K562 (cell line): ENCODE measurements at regions not wholly inside any gene's neighbourhood (a gene's known extent, or its start where the extent isn't known, plus 50 kb on each side); places are given as distances from the start of the nearest gene placed in this dataset.

ENCODE experiments used
- HDAC2 ChIP-seq: fragments of 450-650 bp; IDR thresholded peaks from 2 replicates; pipeline ENCODE4 v1.6.1; 2016; ENCODE audit warnings: mild to moderate bottlenecking
- JUN ChIP-seq, 2 experiments: sonication (generic) in 1 of 2; formaldehyde crosslinking in 1 of 2; IDR thresholded peaks; 2 replicates each; pipeline versions ENCODE4 v1.6.1 to v1.8.0; 2012 to 2022; ENCODE audit warnings: borderline replicate concordance in 2 of 2, mild to moderate bottlenecking in 2 of 2, improper control_type of control experiment in 1 of 2, low read depth in 1 of 2, low read length in 1 of 2, missing genetic modification reagents in 1 of 2
- LARP7 ChIP-seq: fragments of 450-650 bp; IDR thresholded peaks from 2 replicates; pipeline ENCODE4 v1.6.1; 2016
- MYBL2 ChIP-seq, 2 experiments: fragments of 450-650 bp in 1 of 2; sonication (generic) in 1 of 2; formaldehyde crosslinking in 1 of 2; IDR thresholded peaks; 2 replicates each; pipeline versions ENCODE4 v1.6.1 to v1.8.1; 2017 to 2022; ENCODE audit warnings: borderline replicate concordance in 1 of 2, inconsistent platforms in 1 of 2, low read depth in 1 of 2, mild to moderate bottlenecking in 1 of 2, missing genetic modification reagents in 1 of 2, moderate library complexity in 1 of 2
- RCOR1 ChIP-seq, 2 experiments: IDR thresholded peaks; 2 replicates each; pipeline ENCODE4 v1.6.1; 2012; ENCODE audit warnings: low read depth in 2 of 2, low read length in 2 of 2, borderline replicate concordance in 1 of 2, improper control_type of control experiment in 1 of 2
- SMARCC2 ChIP-seq: fragments of 450-650 bp; IDR thresholded peaks from 2 replicates; pipeline ENCODE4 v1.6.1; 2017; ENCODE audit warnings: antibody characterized with exemption, moderate library complexity, mild to moderate bottlenecking, low read depth
- ZBTB7A ChIP-seq: IDR thresholded peaks from 2 replicates; pipeline ENCODE4 v1.6.1; 2011; ENCODE audit warnings: low read depth, mild to moderate bottlenecking, low read length, moderate library complexity, borderline replicate concordance; ENCODE audit not compliant: control insufficient read depth
- ZNF134 ChIP-seq: fragments of 250-450 bp; sonication (Bioruptor Pico); conservative IDR thresholded peaks from 2 replicates; pipeline ENCODE4 v1.4.0; 2020
- TF ChIP-seq, protein P1 (sequence below): sonication (generic); formaldehyde crosslinking; IDR thresholded peaks from 2 replicates; pipeline ENCODE4 v1.8.0; 2023; ENCODE audit warnings: mild to moderate bottlenecking, missing genetic modification reagents
- TF ChIP-seq, protein P2 (sequence below): conservative IDR thresholded peaks from 2 replicates; pipeline ENCODE4 v1.6.1; 2011; ENCODE audit warnings: low read depth, mild to moderate bottlenecking, low read length; ENCODE audit not compliant: control insufficient read depth
- TF ChIP-seq, protein P3 (sequence below): fragments of 250-450 bp; sonication (Bioruptor Pico); IDR thresholded peaks from 2 replicates; pipeline ENCODE4 v1.5.0; 2021; ENCODE audit warnings: mild to moderate bottlenecking, borderline replicate concordance
- TF ChIP-seq, protein P4 (sequence below): fragments of 450-650 bp; IDR thresholded peaks from 2 replicates; pipeline ENCODE4 v1.6.1; 2018; ENCODE audit not compliant: partially characterized antibody

DNA sequence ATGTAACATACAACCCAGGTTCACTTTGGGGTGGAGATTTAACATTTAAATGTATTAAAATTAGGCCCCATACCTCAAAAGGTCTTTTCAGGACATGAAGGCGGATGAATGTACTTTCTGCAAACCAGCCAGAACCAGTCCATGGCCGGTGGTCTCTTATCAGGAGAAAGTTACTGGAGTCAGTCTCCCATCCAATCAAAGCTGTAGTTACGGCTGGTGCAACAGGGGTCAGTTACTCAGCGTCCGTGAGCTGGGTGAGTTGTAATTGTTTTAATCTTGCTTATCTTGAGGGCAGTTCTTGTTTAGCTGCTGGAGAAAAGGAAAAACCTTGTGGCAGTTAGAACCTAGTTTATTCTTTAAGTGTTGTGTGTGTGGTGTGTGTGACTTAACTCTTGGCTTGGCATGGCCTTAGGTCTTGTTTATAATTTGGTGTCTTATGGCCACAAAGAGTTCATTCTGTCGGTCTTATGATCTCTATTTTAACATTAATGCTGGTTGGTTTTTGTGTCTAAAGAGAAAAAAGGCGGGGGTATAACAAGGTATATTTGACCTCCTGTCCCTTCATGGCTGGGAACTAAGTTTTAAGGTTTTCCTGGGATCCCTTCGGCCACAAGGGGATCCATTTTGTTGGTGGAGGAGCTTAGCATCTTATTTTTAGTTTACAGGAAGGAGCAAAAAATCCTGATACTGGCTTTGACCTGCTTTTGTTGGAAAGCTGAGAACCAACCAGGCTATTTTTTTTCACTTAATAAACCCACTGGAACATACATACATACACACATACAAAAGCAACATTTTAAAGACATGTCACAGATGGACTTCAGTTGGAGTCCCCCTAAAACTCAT, 143.5 kb upstream of the NCK2 start (continued):
- TF ChIP-seq ZBTB7A (0 out of 2 replicates have a peak, but pooled peaks have one; percentile 16), HDAC2 (peak; percentile 75; the same call in 1 of the 2 replicates), MYBL2 (IDR thresholded peaks at IDR 0.05; ENCODE audit: low read depth) (peak; percentile 71), MYBL2 (CRISPR knock-in tag; IDR thresholded peaks at IDR 0.05; ENCODE audit: borderline replicate concordance) (no peak), ZNF134 (CRISPR knock-in tag) (0 out of 2 replicates have a peak, but pooled peaks have one; percentile 46), LARP7 (peak; percentile 18; the same call in 1 of the 2 replicates), JUN (IDR thresholded peaks at IDR 0.05; ENCODE audit: borderline replicate concordance, low read depth, low read length) (peak; percentile 48; the same call in 1 of the 2 replicates), JUN (CRISPR knock-in tag; IDR thresholded peaks at IDR 0.05; ENCODE audit: borderline replicate concordance) (no peak), RCOR1 (IDR thresholded peaks at IDR 0.05; ENCODE audit: borderline replicate concordance in 1 of 2, low read depth in 2 of 2, low read length in 2 of 2) (peak; percentile 33 to 75; a peak in 2 of 4 replicates), SMARCC2 (no peak)
- TF ChIP-seq, protein P1, sequence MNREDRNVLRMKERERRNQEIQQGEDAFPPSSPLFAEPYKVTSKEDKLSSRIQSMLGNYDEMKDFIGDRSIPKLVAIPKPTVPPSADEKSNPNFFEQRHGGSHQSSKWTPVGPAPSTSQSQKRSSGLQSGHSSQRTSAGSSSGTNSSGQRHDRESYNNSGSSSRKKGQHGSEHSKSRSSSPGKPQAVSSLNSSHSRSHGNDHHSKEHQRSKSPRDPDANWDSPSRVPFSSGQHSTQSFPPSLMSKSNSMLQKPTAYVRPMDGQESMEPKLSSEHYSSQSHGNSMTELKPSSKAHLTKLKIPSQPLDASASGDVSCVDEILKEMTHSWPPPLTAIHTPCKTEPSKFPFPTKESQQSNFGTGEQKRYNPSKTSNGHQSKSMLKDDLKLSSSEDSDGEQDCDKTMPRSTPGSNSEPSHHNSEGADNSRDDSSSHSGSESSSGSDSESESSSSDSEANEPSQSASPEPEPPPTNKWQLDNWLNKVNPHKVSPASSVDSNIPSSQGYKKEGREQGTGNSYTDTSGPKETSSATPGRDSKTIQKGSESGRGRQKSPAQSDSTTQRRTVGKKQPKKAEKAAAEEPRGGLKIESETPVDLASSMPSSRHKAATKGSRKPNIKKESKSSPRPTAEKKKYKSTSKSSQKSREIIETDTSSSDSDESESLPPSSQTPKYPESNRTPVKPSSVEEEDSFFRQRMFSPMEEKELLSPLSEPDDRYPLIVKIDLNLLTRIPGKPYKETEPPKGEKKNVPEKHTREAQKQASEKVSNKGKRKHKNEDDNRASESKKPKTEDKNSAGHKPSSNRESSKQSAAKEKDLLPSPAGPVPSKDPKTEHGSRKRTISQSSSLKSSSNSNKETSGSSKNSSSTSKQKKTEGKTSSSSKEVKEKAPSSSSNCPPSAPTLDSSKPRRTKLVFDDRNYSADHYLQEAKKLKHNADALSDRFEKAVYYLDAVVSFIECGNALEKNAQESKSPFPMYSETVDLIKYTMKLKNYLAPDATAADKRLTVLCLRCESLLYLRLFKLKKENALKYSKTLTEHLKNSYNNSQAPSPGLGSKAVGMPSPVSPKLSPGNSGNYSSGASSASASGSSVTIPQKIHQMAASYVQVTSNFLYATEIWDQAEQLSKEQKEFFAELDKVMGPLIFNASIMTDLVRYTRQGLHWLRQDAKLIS (CRISPR knock-in tag): peak; percentile 76
- TF ChIP-seq, protein P2, sequence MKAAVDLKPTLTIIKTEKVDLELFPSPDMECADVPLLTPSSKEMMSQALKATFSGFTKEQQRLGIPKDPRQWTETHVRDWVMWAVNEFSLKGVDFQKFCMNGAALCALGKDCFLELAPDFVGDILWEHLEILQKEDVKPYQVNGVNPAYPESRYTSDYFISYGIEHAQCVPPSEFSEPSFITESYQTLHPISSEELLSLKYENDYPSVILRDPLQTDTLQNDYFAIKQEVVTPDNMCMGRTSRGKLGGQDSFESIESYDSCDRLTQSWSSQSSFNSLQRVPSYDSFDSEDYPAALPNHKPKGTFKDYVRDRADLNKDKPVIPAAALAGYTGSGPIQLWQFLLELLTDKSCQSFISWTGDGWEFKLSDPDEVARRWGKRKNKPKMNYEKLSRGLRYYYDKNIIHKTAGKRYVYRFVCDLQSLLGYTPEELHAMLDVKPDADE: no peak
- TF ChIP-seq, protein P3, sequence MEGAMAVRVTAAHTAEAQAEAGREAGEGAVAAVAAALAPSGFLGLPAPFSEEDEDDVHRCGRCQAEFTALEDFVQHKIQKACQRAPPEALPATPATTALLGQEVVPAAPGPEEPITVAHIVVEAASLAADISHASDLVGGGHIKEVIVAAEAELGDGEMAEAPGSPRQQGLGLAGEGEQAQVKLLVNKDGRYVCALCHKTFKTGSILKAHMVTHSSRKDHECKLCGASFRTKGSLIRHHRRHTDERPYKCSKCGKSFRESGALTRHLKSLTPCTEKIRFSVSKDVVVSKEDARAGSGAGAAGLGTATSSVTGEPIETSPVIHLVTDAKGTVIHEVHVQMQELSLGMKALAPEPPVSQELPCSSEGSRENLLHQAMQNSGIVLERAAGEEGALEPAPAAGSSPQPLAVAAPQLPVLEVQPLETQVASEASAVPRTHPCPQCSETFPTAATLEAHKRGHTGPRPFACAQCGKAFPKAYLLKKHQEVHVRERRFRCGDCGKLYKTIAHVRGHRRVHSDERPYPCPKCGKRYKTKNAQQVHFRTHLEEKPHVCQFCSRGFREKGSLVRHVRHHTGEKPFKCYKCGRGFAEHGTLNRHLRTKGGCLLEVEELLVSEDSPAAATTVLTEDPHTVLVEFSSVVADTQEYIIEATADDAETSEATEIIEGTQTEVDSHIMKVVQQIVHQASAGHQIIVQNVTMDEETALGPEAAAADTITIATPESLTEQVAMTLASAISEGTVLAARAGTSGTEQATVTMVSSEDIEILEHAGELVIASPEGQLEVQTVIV (CRISPR knock-in tag): no peak
- TF ChIP-seq, protein P4, sequence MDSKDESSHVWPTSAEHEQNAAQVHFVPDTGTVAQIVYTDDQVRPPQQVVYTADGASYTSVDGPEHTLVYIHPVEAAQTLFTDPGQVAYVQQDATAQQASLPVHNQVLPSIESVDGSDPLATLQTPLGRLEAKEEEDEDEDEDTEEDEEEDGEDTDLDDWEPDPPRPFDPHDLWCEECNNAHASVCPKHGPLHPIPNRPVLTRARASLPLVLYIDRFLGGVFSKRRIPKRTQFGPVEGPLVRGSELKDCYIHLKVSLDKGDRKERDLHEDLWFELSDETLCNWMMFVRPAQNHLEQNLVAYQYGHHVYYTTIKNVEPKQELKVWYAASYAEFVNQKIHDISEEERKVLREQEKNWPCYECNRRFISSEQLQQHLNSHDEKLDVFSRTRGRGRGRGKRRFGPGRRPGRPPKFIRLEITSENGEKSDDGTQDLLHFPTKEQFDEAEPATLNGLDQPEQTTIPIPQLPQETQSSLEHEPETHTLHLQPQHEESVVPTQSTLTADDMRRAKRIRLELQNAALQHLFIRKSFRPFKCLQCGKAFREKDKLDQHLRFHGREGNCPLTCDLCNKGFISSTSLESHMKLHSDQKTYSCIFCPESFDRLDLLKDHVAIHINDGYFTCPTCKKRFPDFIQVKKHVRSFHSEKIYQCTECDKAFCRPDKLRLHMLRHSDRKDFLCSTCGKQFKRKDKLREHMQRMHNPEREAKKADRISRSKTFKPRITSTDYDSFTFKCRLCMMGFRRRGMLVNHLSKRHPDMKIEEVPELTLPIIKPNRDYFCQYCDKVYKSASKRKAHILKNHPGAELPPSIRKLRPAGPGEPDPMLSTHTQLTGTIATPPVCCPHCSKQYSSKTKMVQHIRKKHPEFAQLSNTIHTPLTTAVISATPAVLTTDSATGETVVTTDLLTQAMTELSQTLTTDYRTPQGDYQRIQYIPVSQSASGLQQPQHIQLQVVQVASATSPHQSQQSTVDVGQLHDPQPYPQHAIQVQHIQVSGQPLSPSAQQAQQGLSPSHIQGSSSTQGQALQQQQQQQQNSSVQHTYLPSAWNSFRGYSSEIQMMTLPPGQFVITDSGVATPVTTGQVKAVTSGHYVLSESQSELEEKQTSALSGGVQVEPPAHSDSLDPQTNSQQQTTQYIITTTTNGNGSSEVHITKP: peak; percentile 23
